H1 (cell line): ENCODE measurements at regions not wholly inside any gene's neighbourhood (a gene's known extent, or its start where the extent isn't known, plus 50 kb on each side); places are given as distances from the start of the nearest gene placed in this dataset.

Source experiments
- CTCF ChIP-seq, 3 experiments: IDR thresholded peaks; 1 replicate in 2 of 3; 2 replicates in 1 of 3; pipeline versions ENCODE4 v1.5.1 to v1.6.1; 2011; ENCODE audit warnings: low read length in 3 of 3, mild to moderate bottlenecking in 3 of 3, inconsistent platforms in 2 of 3, low read depth in 1 of 3, moderate library complexity in 1 of 3; ENCODE audit not compliant: insufficient read depth in 1 of 3; ENCODE audit errors: control extremely low read depth in 1 of 3
- HDAC2 ChIP-seq, 2 experiments: fragments of 300-600 bp in 1 of 2; sonication (generic) in 1 of 2; IDR thresholded peaks; 2 replicates each; pipeline ENCODE4 v1.6.1; 2011 to 2012; ENCODE audit warnings: low read depth in 2 of 2, low read length in 2 of 2, mild to moderate bottlenecking in 2 of 2, moderate library complexity in 2 of 2, borderline replicate concordance in 1 of 2, inconsistent platforms in 1 of 2
- HDAC6 ChIP-seq: IDR thresholded peaks from one replicate; pipeline ENCODE4 v1.7.1; 2012; ENCODE audit warnings: low read depth, mild to moderate bottlenecking, inconsistent platforms, low read length, moderate library complexity

DNA sequence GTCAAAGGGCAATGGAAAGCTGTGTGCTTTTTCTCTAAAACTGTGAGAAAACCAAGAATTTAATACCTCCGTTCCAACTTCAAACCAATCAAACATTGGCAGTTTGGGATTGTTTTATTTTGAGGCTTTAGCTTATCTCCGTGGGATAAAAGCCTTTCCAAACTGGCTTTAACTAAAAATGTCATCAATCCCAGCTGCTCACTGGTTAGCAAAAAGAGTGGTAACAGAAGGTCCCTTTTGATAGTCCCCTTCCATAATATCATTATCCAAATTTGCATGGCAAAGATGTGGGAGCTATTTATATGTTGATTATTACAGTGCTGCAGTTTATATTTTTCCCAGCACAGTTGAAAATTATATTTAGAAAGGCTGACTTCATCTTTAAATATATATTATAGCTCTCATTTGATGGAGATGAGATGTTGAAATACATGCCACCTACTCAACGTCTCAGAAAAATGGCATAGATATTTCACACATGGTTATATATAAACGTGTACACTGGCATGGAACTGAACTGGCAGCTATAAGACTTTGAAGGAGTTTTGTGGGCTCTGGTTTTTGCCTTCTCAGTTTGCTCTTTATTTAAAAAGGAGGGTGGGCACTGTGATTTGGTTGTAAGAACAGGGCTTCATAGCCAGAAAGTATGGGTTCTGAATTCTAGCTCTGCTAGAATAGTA lies 707.1 kb upstream of the SLIT2 start:
- no peak for TF ChIP-seq HDAC2 (IDR thresholded peaks at IDR 0.05; ENCODE audit: borderline replicate concordance in 1 of 2, low read depth in 2 of 2, low read length in 2 of 2)
- no peak for TF ChIP-seq CTCF (IDR thresholded peaks at IDR 0.05; ENCODE audit: control extremely low read depth in 1 of 3, insufficient read depth in 1 of 3, low read depth in 1 of 3, low read length in 3 of 3)
- TF ChIP-seq HDAC6: no peak
